ENCODE measurements at regions not wholly inside any gene's neighbourhood (a gene's known extent, or its start where the extent isn't known, plus 50 kb on each side); places are given as distances from the start of the nearest gene placed in this dataset.

- no peak for TF ChIP-seq CTCF (conservative IDR thresholded peaks at IDR 0.05; ENCODE audit: low read length)
- TF ChIP-seq EZH2phosphoT487 (IDR thresholded peaks at IDR 0.05; ENCODE audit: borderline replicate concordance), result no peak
Measured at GRCh38 chr1:224541072-224541790, 74.9 kb upstream of the CNIH3 start.
